ENCODE measurements at regions not wholly inside any gene's neighbourhood (a gene's known extent, or its start where the extent isn't known, plus 50 kb on each side); places are given as distances from the start of the nearest gene placed in this dataset.

- Histone ChIP-seq H3K27me3 (ENCODE audit: insufficient read depth, poor library complexity, severe bottlenecking) (peaks cover 4% of the 10 kb centered on the region), H3K27ac (replicated peaks) (no peak overlapping the region), H3K4me3 (replicated peaks; ENCODE audit: insufficient read depth, low read length) (no peak overlapping the region)
- no peak for DNase-seq (ENCODE audit: low read depth in 1 of 2, low spot score in 1 of 2)
- TF ChIP-seq GABPA (IDR thresholded peaks at IDR 0.05; ENCODE audit: low read depth), result no peak
- TF ChIP-seq SPI1 (IDR thresholded peaks at IDR 0.05; ENCODE audit: borderline replicate concordance, low read depth), result no peak
These were observed 336.1 kb downstream of the ARRDC4 start for GRCh38 chr15:98296653-98297052.

GRCh38 chr15:98304371-98304770 is 343.9 kb downstream of the ARRDC4 start:
- TF ChIP-seq CTCF (IDR thresholded peaks at IDR 0.05; ENCODE audit: insufficient read depth, low read length), result no peak
- no peak for TF ChIP-seq SPI1 (IDR thresholded peaks at IDR 0.05; ENCODE audit: borderline replicate concordance, low read depth)
- TF ChIP-seq GABPA (IDR thresholded peaks at IDR 0.05; ENCODE audit: low read depth), result no peak
- TF ChIP-seq POLR2AphosphoS5 (IDR thresholded peaks at IDR 0.05; ENCODE audit: low read depth), result no peak
- TF ChIP-seq REST (IDR thresholded peaks at IDR 0.05; ENCODE audit: insufficient replicate concordance, low read depth), result no peak
- Histone ChIP-seq H3K27me3 (ENCODE audit: insufficient read depth, poor library complexity, severe bottlenecking) (no peaks in the 10 kb centered on the region), H3K4me3 (replicated peaks; ENCODE audit: insufficient read depth, low read length) (no peak overlapping the region), H3K27ac (replicated peaks) (no peak overlapping the region)
- DNase-seq (ENCODE audit: low read depth in 1 of 2, low spot score in 1 of 2), result no peak

GRCh38 chr15:98308117-98308516 is 340.2 kb upstream of the IGF1R start:
- Histone ChIP-seq H3K27me3 (ENCODE audit: insufficient read depth, poor library complexity, severe bottlenecking) (no peaks in the 10 kb centered on the region), H3K4me3 (replicated peaks; ENCODE audit: insufficient read depth, low read length) (no peak overlapping the region), H3K27ac (replicated peaks) (no peak overlapping the region)
- TF ChIP-seq CTCF (IDR thresholded peaks at IDR 0.05; ENCODE audit: insufficient read depth, low read length) (no peak), REST (IDR thresholded peaks at IDR 0.05; ENCODE audit: insufficient replicate concordance, low read depth) (no peak), GABPA (IDR thresholded peaks at IDR 0.05; ENCODE audit: low read depth) (no peak), SPI1 (IDR thresholded peaks at IDR 0.05; ENCODE audit: borderline replicate concordance, low read depth) (no peak), POLR2AphosphoS5 (IDR thresholded peaks at IDR 0.05; ENCODE audit: low read depth) (no peak)
- DNase-seq (ENCODE audit: low read depth in 1 of 2, low spot score in 1 of 2), result no peak

GRCh38 chr15:98311566-98312188 is 336.7 kb upstream of the IGF1R start:
- no peak for TF ChIP-seq POLR2AphosphoS5 (IDR thresholded peaks at IDR 0.05; ENCODE audit: low read depth)
- peak; percentile 56 for TF ChIP-seq CTCF (IDR thresholded peaks at IDR 0.05; ENCODE audit: insufficient read depth, low read length)
- peak; percentile 14 to 66 for DNase-seq (ENCODE audit: low read depth in 1 of 2, low spot score in 1 of 2)
- H3K27ac ChIP-seq (replicated peaks), result no peak overlapping the region
- H3K4me3 ChIP-seq (replicated peaks; ENCODE audit: insufficient read depth, low read length), result no peak overlapping the region
- H3K27me3 ChIP-seq (ENCODE audit: insufficient read depth, poor library complexity, severe bottlenecking), result no peaks in the 10 kb centered on the region
